ENCODE measurements at regions not wholly inside any gene's neighbourhood (a gene's known extent, or its start where the extent isn't known, plus 50 kb on each side); places are given as distances from the start of the nearest gene placed in this dataset.

GRCh38 chr2:181841079-181841478 is 50.5 kb upstream of the ITPRID2 start:
- no peak for DNase-seq
